SK-N-SH treated with all-trans-retinoic acid at 6 μM for 48 hours (cell line): ENCODE measurements at regions not wholly inside any gene's neighbourhood (a gene's known extent, or its start where the extent isn't known, plus 50 kb on each side); places are given as distances from the start of the nearest gene placed in this dataset.

ENCODE experiments used
- BACH2 ChIP-seq: fragments of 250-450 bp; sonication (Bioruptor Pico); IDR thresholded peaks from 2 replicates; pipeline ENCODE4 v1.9.0; 2021; ENCODE audit warnings: mild to moderate bottlenecking, borderline replicate concordance
- GLIS3 ChIP-seq: fragments of 250-450 bp; sonication (Bioruptor Pico); IDR thresholded peaks from 2 replicates; pipeline ENCODE4 v1.5.0; 2020; ENCODE audit warnings: mild to moderate bottlenecking, moderate library complexity
- ISL1 ChIP-seq: fragments of 250-450 bp; sonication (Bioruptor Pico); IDR thresholded peaks from 2 replicates; pipeline ENCODE4 v2.1.2; 2022; ENCODE audit warnings: mild to moderate bottlenecking, moderate library complexity
- OSR1 ChIP-seq: fragments of 250-450 bp; sonication (Bioruptor Pico); IDR thresholded peaks from 2 replicates; pipeline ENCODE4 v1.8.0; 2022; ENCODE audit warnings: moderate library complexity, mild to moderate bottlenecking, inconsistent platforms
- RARB ChIP-seq: fragments of 250-450 bp; sonication (Bioruptor Pico); IDR thresholded peaks from 2 replicates; pipeline ENCODE4 v1.8.0; 2021; ENCODE audit warnings: mild to moderate bottlenecking, moderate library complexity
- TOX ChIP-seq: fragments of 250-450 bp; sonication (Bioruptor Pico); IDR thresholded peaks from 2 replicates; pipeline ENCODE4 v1.8.0; 2021; ENCODE audit warnings: mild to moderate bottlenecking, moderate library complexity, borderline replicate concordance
- ZFP3 ChIP-seq: fragments of 250-450 bp; sonication (Bioruptor Pico); IDR thresholded peaks from 2 replicates; pipeline ENCODE4 v1.5.0; 2020; ENCODE audit warnings: mild to moderate bottlenecking, moderate library complexity
- ZFP30 ChIP-seq: fragments of 450-650 bp; formaldehyde crosslinking; IDR thresholded peaks from 2 replicates; pipeline ENCODE4 v1.5.0; 2022; ENCODE audit warnings: mild to moderate bottlenecking, moderate library complexity
- ZNF70 ChIP-seq: fragments of 450-650 bp; formaldehyde crosslinking; IDR thresholded peaks from 2 replicates; pipeline ENCODE4 v1.5.0; 2020; ENCODE audit warnings: mild to moderate bottlenecking, moderate library complexity
- ZNF8 ChIP-seq: fragments of 450-650 bp; formaldehyde crosslinking; IDR thresholded peaks from 2 replicates; pipeline ENCODE4 v1.5.0; 2020; ENCODE audit warnings: mild to moderate bottlenecking, moderate library complexity
- TF ChIP-seq, protein P1 (sequence below): fragments of 250-450 bp; sonication (Bioruptor Pico); IDR thresholded peaks from 2 replicates; pipeline ENCODE4 v1.5.0; 2020; ENCODE audit warnings: mild to moderate bottlenecking, moderate library complexity
- TF ChIP-seq, protein P2 (sequence below): fragments of 250-450 bp; sonication (Bioruptor Pico); IDR thresholded peaks from 2 replicates; pipeline ENCODE4 v1.8.0; 2020; ENCODE audit warnings: mild to moderate bottlenecking, moderate library complexity, borderline replicate concordance
- TF ChIP-seq, protein P3 (sequence below): fragments of 250-450 bp; sonication (Bioruptor Pico); IDR thresholded peaks from 2 replicates; pipeline ENCODE4 v1.8.0; 2021; ENCODE audit warnings: low read depth, mild to moderate bottlenecking, moderate library complexity, borderline replicate concordance
- TF ChIP-seq, protein P4 (sequence below): fragments of 250-450 bp; sonication (Bioruptor Pico); IDR thresholded peaks from 2 replicates; pipeline ENCODE4 v1.5.1; 2020; ENCODE audit warnings: low read depth, mild to moderate bottlenecking, moderate library complexity

DNA sequence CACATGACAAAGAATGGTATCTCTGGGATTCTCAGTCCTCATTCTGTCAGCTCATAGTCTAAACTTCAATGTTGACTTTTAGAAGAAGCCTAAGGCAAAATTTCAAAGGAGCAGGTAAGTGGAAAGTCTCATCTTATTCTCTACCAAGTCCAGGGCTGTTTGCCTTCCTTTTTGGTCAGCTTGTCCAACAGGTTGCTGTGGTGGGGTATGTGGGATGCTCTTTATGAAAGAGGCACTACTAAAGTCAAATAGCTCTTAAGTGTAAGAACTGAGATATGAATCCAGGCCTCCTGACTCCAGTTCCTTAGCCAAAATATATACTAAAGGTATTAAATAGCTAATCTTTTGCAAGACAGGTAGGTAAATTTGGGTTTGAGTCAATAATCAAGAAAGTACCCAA lies 540.6 kb upstream of the SPRY2 start:
- TF ChIP-seq, protein P1, sequence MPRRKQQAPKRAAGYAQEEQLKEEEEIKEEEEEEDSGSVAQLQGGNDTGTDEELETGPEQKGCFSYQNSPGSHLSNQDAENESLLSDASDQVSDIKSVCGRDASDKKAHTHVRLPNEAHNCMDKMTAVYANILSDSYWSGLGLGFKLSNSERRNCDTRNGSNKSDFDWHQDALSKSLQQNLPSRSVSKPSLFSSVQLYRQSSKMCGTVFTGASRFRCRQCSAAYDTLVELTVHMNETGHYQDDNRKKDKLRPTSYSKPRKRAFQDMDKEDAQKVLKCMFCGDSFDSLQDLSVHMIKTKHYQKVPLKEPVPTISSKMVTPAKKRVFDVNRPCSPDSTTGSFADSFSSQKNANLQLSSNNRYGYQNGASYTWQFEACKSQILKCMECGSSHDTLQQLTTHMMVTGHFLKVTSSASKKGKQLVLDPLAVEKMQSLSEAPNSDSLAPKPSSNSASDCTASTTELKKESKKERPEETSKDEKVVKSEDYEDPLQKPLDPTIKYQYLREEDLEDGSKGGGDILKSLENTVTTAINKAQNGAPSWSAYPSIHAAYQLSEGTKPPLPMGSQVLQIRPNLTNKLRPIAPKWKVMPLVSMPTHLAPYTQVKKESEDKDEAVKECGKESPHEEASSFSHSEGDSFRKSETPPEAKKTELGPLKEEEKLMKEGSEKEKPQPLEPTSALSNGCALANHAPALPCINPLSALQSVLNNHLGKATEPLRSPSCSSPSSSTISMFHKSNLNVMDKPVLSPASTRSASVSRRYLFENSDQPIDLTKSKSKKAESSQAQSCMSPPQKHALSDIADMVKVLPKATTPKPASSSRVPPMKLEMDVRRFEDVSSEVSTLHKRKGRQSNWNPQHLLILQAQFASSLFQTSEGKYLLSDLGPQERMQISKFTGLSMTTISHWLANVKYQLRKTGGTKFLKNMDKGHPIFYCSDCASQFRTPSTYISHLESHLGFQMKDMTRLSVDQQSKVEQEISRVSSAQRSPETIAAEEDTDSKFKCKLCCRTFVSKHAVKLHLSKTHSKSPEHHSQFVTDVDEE (CRISPR knock-in tag): no peak
- TF ChIP-seq, protein P2, sequence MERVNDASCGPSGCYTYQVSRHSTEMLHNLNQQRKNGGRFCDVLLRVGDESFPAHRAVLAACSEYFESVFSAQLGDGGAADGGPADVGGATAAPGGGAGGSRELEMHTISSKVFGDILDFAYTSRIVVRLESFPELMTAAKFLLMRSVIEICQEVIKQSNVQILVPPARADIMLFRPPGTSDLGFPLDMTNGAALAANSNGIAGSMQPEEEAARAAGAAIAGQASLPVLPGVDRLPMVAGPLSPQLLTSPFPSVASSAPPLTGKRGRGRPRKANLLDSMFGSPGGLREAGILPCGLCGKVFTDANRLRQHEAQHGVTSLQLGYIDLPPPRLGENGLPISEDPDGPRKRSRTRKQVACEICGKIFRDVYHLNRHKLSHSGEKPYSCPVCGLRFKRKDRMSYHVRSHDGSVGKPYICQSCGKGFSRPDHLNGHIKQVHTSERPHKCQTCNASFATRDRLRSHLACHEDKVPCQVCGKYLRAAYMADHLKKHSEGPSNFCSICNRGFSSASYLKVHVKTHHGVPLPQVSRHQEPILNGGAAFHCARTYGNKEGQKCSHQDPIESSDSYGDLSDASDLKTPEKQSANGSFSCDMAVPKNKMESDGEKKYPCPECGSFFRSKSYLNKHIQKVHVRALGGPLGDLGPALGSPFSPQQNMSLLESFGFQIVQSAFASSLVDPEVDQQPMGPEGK (CRISPR knock-in tag): no peak
- TF ChIP-seq ISL1 (CRISPR knock-in tag) (no peak), RARB (CRISPR knock-in tag) (no peak), ZNF8 (CRISPR knock-in tag) (no peak), ZNF70 (CRISPR knock-in tag) (no peak), ZFP30 (CRISPR knock-in tag) (no peak), BACH2 (CRISPR knock-in tag) (no peak), ZFP3 (CRISPR knock-in tag) (no peak), TOX (no peak), GLIS3 (CRISPR knock-in tag) (no peak), OSR1 (CRISPR knock-in tag) (no peak)
- TF ChIP-seq, protein P3, sequence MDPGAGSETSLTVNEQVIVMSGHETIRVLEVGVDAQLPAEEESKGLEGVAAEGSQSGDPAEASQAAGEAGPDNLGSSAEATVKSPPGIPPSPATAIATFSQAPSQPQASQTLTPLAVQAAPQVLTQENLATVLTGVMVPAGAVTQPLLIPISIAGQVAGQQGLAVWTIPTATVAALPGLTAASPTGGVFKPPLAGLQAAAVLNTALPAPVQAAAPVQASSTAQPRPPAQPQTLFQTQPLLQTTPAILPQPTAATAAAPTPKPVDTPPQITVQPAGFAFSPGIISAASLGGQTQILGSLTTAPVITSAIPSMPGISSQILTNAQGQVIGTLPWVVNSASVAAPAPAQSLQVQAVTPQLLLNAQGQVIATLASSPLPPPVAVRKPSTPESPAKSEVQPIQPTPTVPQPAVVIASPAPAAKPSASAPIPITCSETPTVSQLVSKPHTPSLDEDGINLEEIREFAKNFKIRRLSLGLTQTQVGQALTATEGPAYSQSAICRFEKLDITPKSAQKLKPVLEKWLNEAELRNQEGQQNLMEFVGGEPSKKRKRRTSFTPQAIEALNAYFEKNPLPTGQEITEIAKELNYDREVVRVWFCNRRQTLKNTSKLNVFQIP: no peak
- TF ChIP-seq, protein P4, sequence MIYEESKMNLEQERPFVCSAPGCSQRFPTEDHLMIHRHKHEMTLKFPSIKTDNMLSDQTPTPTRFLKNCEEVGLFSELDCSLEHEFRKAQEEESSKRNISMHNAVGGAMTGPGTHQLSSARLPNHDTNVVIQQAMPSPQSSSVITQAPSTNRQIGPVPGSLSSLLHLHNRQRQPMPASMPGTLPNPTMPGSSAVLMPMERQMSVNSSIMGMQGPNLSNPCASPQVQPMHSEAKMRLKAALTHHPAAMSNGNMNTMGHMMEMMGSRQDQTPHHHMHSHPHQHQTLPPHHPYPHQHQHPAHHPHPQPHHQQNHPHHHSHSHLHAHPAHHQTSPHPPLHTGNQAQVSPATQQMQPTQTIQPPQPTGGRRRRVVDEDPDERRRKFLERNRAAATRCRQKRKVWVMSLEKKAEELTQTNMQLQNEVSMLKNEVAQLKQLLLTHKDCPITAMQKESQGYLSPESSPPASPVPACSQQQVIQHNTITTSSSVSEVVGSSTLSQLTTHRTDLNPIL: no peak
